Liver (tissue), 3 donors: ENCODE measurements at regions not wholly inside any gene's neighbourhood (a gene's known extent, or its start where the extent isn't known, plus 50 kb on each side); places are given as distances from the start of the nearest gene placed in this dataset.

Experiments
- EGR1 ChIP-seq, 2 donors: IDR thresholded peaks; 2 replicates each; pipeline ENCODE4 v1.6.1; 2016 to 2018; ENCODE audit warnings: antibody characterized with exemption in 2 of 2, low read depth in 2 of 2
- FOXA1 ChIP-seq: IDR thresholded peaks from 2 replicates; pipeline ENCODE4 v1.6.1; 2016; ENCODE audit warnings: antibody characterized with exemption
- GABPA ChIP-seq, 2 donors: IDR thresholded peaks in 1 of 2; conservative IDR thresholded peaks in 1 of 2; 2 replicates each; pipeline ENCODE4 v1.6.1; 2016; ENCODE audit warnings: antibody characterized with exemption in 2 of 2, mild to moderate bottlenecking in 1 of 2, moderate library complexity in 1 of 2
- JUND ChIP-seq, 2 donors: IDR thresholded peaks; 2 replicates each; pipeline ENCODE4 v1.6.1; 2016; ENCODE audit warnings: antibody characterized with exemption in 2 of 2
- NR2F2 ChIP-seq: IDR thresholded peaks from 2 replicates; pipeline ENCODE4 v1.6.1; 2016; ENCODE audit warnings: antibody characterized with exemption
- RAD21 ChIP-seq, 2 donors: IDR thresholded peaks; 2 replicates each; pipeline ENCODE4 v1.6.1; 2016; ENCODE audit warnings: antibody characterized with exemption in 2 of 2, mild to moderate bottlenecking in 2 of 2
- RXRA ChIP-seq, 2 donors: IDR thresholded peaks; 2 replicates each; pipeline ENCODE4 v1.6.1; 2017 to 2018; ENCODE audit warnings: antibody characterized with exemption in 2 of 2, mild to moderate bottlenecking in 1 of 2
- SP1 ChIP-seq: IDR thresholded peaks from 2 replicates; pipeline ENCODE4 v1.6.1; 2018; ENCODE audit warnings: antibody characterized with exemption, mild to moderate bottlenecking
- TAF1 ChIP-seq: conservative IDR thresholded peaks from 2 replicates; pipeline ENCODE4 v1.6.1; 2016; ENCODE audit warnings: antibody characterized with exemption, mild to moderate bottlenecking
- YY1 ChIP-seq: IDR thresholded peaks from 2 replicates; pipeline ENCODE4 v1.6.1; 2016; ENCODE audit warnings: antibody characterized with exemption, mild to moderate bottlenecking
- TF ChIP-seq, protein P1 (sequence below): fragments of 150-350 bp; IDR thresholded peaks from 2 replicates; pipeline ENCODE4 v1.5.1; 2017; ENCODE audit warnings: improper control_type of control experiment, low read depth, low read length; ENCODE audit not compliant: missing input control
- TF ChIP-seq, protein P2 (sequence below): IDR thresholded peaks from 2 replicates; pipeline ENCODE4 v1.6.1; 2016; ENCODE audit warnings: antibody characterized with exemption
- TF ChIP-seq, protein P3 (sequence below): IDR thresholded peaks from 2 replicates; pipeline ENCODE4 v1.6.1; 2016; ENCODE audit warnings: antibody characterized with exemption, mild to moderate bottlenecking
- donor health status: healthy.
- donor health status: healthy.

DNA sequence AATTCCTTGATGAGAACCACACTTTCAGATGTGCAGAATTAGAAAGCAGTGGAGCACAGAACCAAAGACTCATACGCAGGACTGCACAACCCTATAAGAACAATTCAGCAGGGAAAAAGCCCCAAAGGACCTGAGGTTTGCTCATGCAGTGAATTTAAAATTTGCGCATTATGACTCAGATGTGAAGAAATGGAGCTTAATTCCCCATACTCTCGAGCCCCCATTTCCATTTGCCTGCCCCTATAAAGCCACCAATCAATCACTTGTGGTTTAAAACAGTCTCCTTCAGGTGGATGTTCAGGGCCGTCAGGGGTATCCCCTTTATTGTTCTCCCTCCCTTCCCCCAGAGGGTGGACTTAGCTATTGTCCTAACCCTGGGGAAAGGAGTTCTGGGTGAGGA is 221.2 kb downstream of the IGSF11 start:
- TF ChIP-seq, protein P1, sequence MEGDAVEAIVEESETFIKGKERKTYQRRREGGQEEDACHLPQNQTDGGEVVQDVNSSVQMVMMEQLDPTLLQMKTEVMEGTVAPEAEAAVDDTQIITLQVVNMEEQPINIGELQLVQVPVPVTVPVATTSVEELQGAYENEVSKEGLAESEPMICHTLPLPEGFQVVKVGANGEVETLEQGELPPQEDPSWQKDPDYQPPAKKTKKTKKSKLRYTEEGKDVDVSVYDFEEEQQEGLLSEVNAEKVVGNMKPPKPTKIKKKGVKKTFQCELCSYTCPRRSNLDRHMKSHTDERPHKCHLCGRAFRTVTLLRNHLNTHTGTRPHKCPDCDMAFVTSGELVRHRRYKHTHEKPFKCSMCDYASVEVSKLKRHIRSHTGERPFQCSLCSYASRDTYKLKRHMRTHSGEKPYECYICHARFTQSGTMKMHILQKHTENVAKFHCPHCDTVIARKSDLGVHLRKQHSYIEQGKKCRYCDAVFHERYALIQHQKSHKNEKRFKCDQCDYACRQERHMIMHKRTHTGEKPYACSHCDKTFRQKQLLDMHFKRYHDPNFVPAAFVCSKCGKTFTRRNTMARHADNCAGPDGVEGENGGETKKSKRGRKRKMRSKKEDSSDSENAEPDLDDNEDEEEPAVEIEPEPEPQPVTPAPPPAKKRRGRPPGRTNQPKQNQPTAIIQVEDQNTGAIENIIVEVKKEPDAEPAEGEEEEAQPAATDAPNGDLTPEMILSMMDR, result no peak
- TF ChIP-seq, protein P2, sequence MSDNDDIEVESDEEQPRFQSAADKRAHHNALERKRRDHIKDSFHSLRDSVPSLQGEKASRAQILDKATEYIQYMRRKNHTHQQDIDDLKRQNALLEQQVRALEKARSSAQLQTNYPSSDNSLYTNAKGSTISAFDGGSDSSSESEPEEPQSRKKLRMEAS, result no peak
- TF ChIP-seq GABPA (IDR thresholded peaks at IDR 0.05 in 1 of 2, conservative IDR thresholded peaks at IDR 0.05 in 1 of 2), result no peak
- TF ChIP-seq RAD21 (IDR thresholded peaks at IDR 0.05), result no peak
- TF ChIP-seq TAF1, result no peak
- TF ChIP-seq SP1, result no peak
- TF ChIP-seq YY1, result no peak
- TF ChIP-seq NR2F2, result no peak
- TF ChIP-seq, protein P3, sequence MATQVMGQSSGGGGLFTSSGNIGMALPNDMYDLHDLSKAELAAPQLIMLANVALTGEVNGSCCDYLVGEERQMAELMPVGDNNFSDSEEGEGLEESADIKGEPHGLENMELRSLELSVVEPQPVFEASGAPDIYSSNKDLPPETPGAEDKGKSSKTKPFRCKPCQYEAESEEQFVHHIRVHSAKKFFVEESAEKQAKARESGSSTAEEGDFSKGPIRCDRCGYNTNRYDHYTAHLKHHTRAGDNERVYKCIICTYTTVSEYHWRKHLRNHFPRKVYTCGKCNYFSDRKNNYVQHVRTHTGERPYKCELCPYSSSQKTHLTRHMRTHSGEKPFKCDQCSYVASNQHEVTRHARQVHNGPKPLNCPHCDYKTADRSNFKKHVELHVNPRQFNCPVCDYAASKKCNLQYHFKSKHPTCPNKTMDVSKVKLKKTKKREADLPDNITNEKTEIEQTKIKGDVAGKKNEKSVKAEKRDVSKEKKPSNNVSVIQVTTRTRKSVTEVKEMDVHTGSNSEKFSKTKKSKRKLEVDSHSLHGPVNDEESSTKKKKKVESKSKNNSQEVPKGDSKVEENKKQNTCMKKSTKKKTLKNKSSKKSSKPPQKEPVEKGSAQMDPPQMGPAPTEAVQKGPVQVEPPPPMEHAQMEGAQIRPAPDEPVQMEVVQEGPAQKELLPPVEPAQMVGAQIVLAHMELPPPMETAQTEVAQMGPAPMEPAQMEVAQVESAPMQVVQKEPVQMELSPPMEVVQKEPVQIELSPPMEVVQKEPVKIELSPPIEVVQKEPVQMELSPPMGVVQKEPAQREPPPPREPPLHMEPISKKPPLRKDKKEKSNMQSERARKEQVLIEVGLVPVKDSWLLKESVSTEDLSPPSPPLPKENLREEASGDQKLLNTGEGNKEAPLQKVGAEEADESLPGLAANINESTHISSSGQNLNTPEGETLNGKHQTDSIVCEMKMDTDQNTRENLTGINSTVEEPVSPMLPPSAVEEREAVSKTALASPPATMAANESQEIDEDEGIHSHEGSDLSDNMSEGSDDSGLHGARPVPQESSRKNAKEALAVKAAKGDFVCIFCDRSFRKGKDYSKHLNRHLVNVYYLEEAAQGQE, result no peak
- no peak for TF ChIP-seq FOXA1
- no peak for TF ChIP-seq RXRA (IDR thresholded peaks at IDR 0.05)
- no peak for TF ChIP-seq JUND (IDR thresholded peaks at IDR 0.05)
- no peak for TF ChIP-seq EGR1 (IDR thresholded peaks at IDR 0.05; ENCODE audit: low read depth in 2 of 2)
